CD4-positive, alpha-beta memory T cell (primary cell): ENCODE measurements at regions not wholly inside any gene's neighbourhood (a gene's known extent, or its start where the extent isn't known, plus 50 kb on each side); places are given as distances from the start of the nearest gene placed in this dataset.

Experiments
- CTCF ChIA-PET: fragments of 350-600 bp; sonication (Branson Sonifier 250); formaldehyde crosslinking; loops from one replicate; lab custom pipeline; 2021; ENCODE audit warnings: inconsistent platforms; ENCODE audit not compliant: partially characterized antibody; lab: Charles Lee
- POLR2A ChIA-PET: fragments of 350-600 bp; sonication (Branson Sonifier 250); formaldehyde crosslinking; loops from one replicate; lab custom pipeline; 2021; ENCODE audit not compliant: partially characterized antibody; lab: Charles Lee
- DNase-seq, 5 donors: peaks; one replicate each; pipeline versions ENCODE4 v3.0.0 to v3.0.0-alpha.2; 2020 to 2022; ENCODE audit warnings: mixed read lengths in 1 of 5
- H3K27ac ChIP-seq: one replicate; pipeline ENCODE4 v1.7.0; 2013; ENCODE audit warnings: low read depth, low read length
- H3K27me3 ChIP-seq: 2 replicates; pipeline ENCODE4 v1.7.0; 2013; ENCODE audit warnings: mild to moderate bottlenecking, low read length, moderate library complexity; ENCODE audit not compliant: insufficient read depth
- H3K36me3 ChIP-seq: 2 replicates; pipeline ENCODE4 v1.7.0; 2013; ENCODE audit warnings: mild to moderate bottlenecking, low read length, moderate library complexity; ENCODE audit not compliant: insufficient read depth
- H3K4me1 ChIP-seq: 2 replicates; pipeline ENCODE4 v1.7.0; 2013; ENCODE audit warnings: mild to moderate bottlenecking, low read length, moderate library complexity; ENCODE audit not compliant: insufficient read depth
- H3K4me3 ChIP-seq, 2 donors: one replicate each; pipeline ENCODE4 v1.7.0; 2013; ENCODE audit warnings: low read length in 2 of 2, mild to moderate bottlenecking in 1 of 2
- H3K9me3 ChIP-seq, 2 donors: one replicate each; pipeline ENCODE4 v1.7.0; 2013; ENCODE audit warnings: low read length in 2 of 2, control low read depth in 1 of 2; ENCODE audit not compliant: control insufficient read depth in 1 of 2
- H3K27ac Mint-ChIP-seq, 7 donors: one replicate each; pipeline ENCODE4 v1.8.0; 2020 to 2021; ENCODE audit warnings: mixed read lengths in 7 of 7, mild to moderate bottlenecking in 6 of 7, inconsistent platforms in 3 of 7, moderate library complexity in 3 of 7
- H3K27me3 Mint-ChIP-seq, 2 donors: one replicate each; pipeline ENCODE4 v1.8.0; 2020 to 2021; ENCODE audit warnings: mixed read lengths in 2 of 2
- H3K36me3 Mint-ChIP-seq, 2 donors: one replicate each; pipeline ENCODE4 v1.8.0; 2020 to 2021; ENCODE audit warnings: mixed read lengths in 2 of 2, inconsistent platforms in 1 of 2, mild to moderate bottlenecking in 1 of 2
- H3K4me1 Mint-ChIP-seq, 4 donors: one replicate each; pipeline ENCODE4 v1.8.0; 2020 to 2021; ENCODE audit warnings: mixed read lengths in 4 of 4, mild to moderate bottlenecking in 1 of 4
- H3K4me3 Mint-ChIP-seq, 8 donors: one replicate each; pipeline ENCODE4 v1.8.0; 2020 to 2021; ENCODE audit warnings: mixed read lengths in 8 of 8, mild to moderate bottlenecking in 7 of 8, moderate library complexity in 6 of 8, inconsistent platforms in 3 of 8
- H3K9me3 Mint-ChIP-seq, 8 donors: one replicate each; pipeline ENCODE4 v1.8.0; 2020 to 2021; ENCODE audit warnings: mixed read lengths in 8 of 8, mild to moderate bottlenecking in 5 of 8, inconsistent platforms in 3 of 8, moderate library complexity in 1 of 8
- intact Hi-C: fragments of 100-400 bp; cut with micrococcal nuclease; formaldehyde crosslinking; loops from one replicate; pipeline ENCODE4 v1.15.1; 2023

DNA sequence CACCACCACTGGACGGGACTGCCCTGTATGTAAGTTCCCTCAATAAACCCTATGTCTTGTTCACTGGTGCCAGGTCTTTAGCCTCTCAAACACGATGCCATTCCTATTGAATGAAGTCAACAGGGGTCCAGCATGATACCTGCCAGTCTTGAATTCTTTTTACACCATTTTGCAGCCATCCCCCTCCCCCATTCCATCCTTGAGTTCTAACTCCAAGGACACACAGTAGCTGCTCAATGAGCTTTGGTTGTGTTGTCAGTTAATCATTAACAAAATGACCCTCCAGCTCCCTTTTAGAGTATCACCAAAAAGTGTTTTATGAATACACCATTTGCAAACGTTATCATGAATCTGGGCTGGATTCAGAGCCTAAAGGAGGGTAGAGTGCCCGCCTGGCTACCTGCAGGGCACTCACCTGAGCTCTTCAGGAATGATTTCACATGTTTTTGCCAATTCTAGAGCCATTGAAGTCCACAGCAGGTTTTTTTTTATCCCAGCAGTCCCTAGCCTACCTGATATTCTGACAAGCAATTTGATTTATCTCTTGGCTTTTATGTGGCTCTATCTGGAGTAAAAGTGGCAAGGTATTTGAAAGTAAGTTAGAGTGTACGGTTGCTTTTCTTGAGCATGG lies 271.8 kb downstream of the SMARCA2 start:
- CTCF ChIA-PET = no interaction called here
- no peak overlapping the region for H3K27ac Mint-ChIP-seq
- H3K4me3 Mint-ChIP-seq = no peak overlapping the region
- DNase-seq = no peak
- intact Hi-C loops = loop anchor here (10.0 kb wide), 1 partner anchor 62 kb away; no protein-coding TSS in a partner anchor
- H3K4me1 Mint-ChIP-seq = no peaks in the 10 kb centered on the region
- Histone ChIP-seq H3K4me1 (no peaks in the 10 kb centered on the region), H3K4me3 (no peak overlapping the region), H3K9me3 (no peaks in the 10 kb centered on the region), H3K36me3 (no peaks in the 10 kb centered on the region), H3K27ac (no peak overlapping the region), H3K27me3 (no peaks in the 10 kb centered on the region)
- no peaks in the 10 kb centered on the region for H3K9me3 Mint-ChIP-seq
- H3K27me3 Mint-ChIP-seq = peaks cover 4 to 17% of the 10 kb centered on the region in 2 donors
- H3K36me3 Mint-ChIP-seq = no peaks in the 10 kb centered on the region
- POLR2A ChIA-PET = no interaction called here

DNA sequence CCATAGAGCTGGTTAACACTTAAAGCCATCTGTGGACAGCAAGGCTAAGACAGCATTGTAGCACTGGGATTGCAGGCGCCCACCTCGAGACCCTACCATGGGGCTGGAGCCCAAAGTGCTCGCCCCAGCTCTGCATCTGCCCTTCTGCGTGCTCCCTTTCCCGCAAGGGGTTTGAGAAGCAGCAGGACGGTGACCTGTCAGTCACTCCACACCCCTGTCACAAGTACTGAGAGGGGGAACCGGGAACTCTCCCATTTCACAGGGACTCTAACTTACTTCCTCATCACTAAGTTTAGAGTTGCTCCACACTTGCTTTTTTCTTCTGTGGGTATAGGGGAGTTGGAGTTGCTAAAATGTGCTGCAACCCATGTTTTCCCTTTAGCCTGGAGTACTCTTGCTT lies 273.2 kb downstream of the SMARCA2 start:
- H3K27ac Mint-ChIP-seq = no peak overlapping the region
- no peaks in the 10 kb centered on the region for H3K4me1 Mint-ChIP-seq
- Histone ChIP-seq H3K27me3 (no peaks in the 10 kb centered on the region), H3K9me3 (no peaks in the 10 kb centered on the region), H3K4me1 (no peaks in the 10 kb centered on the region), H3K27ac (no peak overlapping the region), H3K4me3 (no peak overlapping the region), H3K36me3 (no peaks in the 10 kb centered on the region)
- H3K36me3 Mint-ChIP-seq = no peaks in the 10 kb centered on the region
- no peaks in the 10 kb centered on the region for H3K9me3 Mint-ChIP-seq
- H3K4me3 Mint-ChIP-seq = no peak overlapping the region
- H3K27me3 Mint-ChIP-seq = peaks cover 8 to 17% of the 10 kb centered on the region in 2 donors
- intact Hi-C loops = loop anchor here (10.0 kb wide), 1 partner anchor 64 kb away; no protein-coding TSS in a partner anchor
- DNase-seq = no peak
- ChIA-PET POLR2A (no interaction called here), CTCF (no interaction called here)

DNA sequence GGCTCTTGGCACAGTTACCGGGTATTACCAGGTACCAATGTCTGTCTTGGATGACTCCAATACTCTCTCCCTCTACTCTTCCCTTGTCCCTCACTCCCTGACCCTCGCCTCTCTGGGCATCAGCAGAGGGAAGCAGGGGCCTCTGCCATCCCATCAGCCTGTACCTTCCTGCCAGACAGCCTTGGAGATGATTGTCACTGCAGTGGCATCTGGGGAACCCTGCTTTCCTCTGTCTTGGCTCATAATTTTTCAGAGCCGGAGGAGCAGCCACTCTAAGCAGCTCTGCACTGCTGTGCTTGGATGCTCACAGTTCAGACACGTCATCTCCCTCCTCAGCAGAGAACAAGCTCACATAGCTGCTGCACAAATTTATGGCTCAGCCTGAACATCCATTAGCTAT lies 274.1 kb downstream of the SMARCA2 start:
- Mint-ChIP-seq H3K36me3 (no peaks in the 10 kb centered on the region), H3K27ac (no peak overlapping the region), H3K9me3 (no peaks in the 10 kb centered on the region), H3K4me1 (no peaks in the 10 kb centered on the region), H3K4me3 (no peak overlapping the region), H3K27me3 (peaks cover 10 to 17% of the 10 kb centered on the region in 2 donors)
- H3K4me1 ChIP-seq = no peaks in the 10 kb centered on the region
- H3K4me3 ChIP-seq = no peak overlapping the region
- no peak overlapping the region for H3K27ac ChIP-seq
- no peaks in the 10 kb centered on the region for H3K27me3 ChIP-seq
- no peaks in the 10 kb centered on the region for H3K9me3 ChIP-seq
- POLR2A ChIA-PET = no interaction called here
- intact Hi-C loops = loop anchor here (10.0 kb wide), 1 partner anchor 64 kb away; no protein-coding TSS in a partner anchor
- CTCF ChIA-PET = no interaction called here
- H3K36me3 ChIP-seq = no peaks in the 10 kb centered on the region
- DNase-seq = no peak

DNA sequence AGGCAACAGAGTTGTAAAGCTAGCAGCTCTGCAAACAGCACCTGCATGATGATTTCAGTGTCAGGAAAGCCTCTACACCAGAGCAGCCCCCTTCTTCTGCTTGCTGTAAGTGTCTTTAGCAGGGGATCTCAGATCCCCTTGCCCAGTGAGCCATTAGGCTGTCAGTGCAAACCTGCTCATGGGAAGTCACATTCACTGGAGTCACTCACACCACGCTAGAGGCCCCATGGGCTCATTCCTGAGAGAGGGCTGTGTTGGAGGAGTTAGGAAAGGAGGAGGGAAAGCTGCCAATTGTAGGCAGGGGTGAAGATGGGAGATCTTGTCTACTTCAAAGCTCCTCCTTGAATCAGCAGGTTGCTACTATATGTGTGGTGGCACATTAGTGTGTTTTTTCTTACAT lies 275.2 kb downstream of the SMARCA2 start:
- no peak overlapping the region for H3K4me3 Mint-ChIP-seq
- no peaks in the 10 kb centered on the region for H3K9me3 ChIP-seq
- no peaks in the 10 kb centered on the region for H3K27me3 ChIP-seq
- intact Hi-C loops = loop anchor here (10.0 kb wide), 1 partner anchor 46 kb away; no protein-coding TSS in a partner anchor
- H3K27ac Mint-ChIP-seq = no peak overlapping the region
- POLR2A ChIA-PET = no interaction called here
- no peak overlapping the region for H3K4me3 ChIP-seq
- no peak for DNase-seq
- no peaks in the 10 kb centered on the region for H3K36me3 Mint-ChIP-seq
- H3K27ac ChIP-seq = no peak overlapping the region
- H3K27me3 Mint-ChIP-seq = peaks cover 10 to 17% of the 10 kb centered on the region in 2 donors
- CTCF ChIA-PET = no interaction called here
- H3K9me3 Mint-ChIP-seq = no peaks in the 10 kb centered on the region
- no peaks in the 10 kb centered on the region for H3K4me1 ChIP-seq
- H3K4me1 Mint-ChIP-seq = no peaks in the 10 kb centered on the region
- no peaks in the 10 kb centered on the region for H3K36me3 ChIP-seq

DNA sequence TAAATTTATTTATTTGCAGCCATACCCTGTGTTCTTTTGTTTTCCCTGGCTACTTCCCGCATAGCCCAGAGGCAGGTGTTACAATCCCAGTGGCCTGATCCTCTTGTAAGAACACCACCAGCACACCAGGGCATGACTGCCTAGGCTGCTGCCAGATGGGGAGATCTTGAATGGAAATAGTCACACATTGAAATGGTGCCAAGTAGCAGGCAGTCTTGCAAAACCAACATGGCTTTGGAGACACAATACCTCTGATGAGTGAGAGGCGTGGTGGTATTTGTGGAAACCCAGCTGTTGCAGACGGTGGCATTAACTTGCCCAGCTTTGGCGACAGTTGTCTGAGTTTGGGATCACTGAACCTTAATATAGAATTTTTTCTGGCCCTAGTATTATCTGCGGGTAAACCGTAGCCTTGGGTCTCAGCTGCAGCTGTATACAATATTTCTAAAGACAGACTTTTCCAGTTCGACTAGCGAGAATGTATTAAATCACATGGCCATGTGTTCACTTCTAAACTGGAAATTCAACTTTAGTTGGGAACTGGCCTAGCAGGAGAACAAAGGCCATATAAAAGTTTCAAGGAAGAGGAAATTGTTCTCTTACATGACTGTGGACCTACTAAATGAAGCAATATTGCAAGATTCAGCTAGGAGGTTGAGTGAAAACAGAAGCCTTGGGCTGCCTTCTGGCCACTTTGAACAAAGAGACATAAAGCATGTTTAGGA lies 277.0 kb downstream of the SMARCA2 start:
- H3K9me3 ChIP-seq = no peaks in the 10 kb centered on the region
- H3K4me1 ChIP-seq = no peaks in the 10 kb centered on the region
- intact Hi-C loops = loop anchor here (10.0 kb wide), 1 partner anchor 47 kb away; no protein-coding TSS in a partner anchor
- Mint-ChIP-seq H3K9me3 (peaks cover 0 to 2% (median 0%) of the 10 kb centered on the region in 8 donors), H3K27ac (no peak overlapping the region), H3K4me1 (no peaks in the 10 kb centered on the region), H3K36me3 (no peaks in the 10 kb centered on the region), H3K4me3 (no peak overlapping the region), H3K27me3 (peaks cover 12 to 19% of the 10 kb centered on the region in 2 donors)
- no peak overlapping the region for H3K27ac ChIP-seq
- DNase-seq = no peak
- CTCF ChIA-PET = interaction anchor here (1.1 kb wide), 1 partner anchor 9 kb away, joined by 3 read pairs; no protein-coding TSS in a partner anchor
- POLR2A ChIA-PET = no interaction called here
- H3K27me3 ChIP-seq = no peaks in the 10 kb centered on the region
- no peak overlapping the region for H3K4me3 ChIP-seq
- H3K36me3 ChIP-seq = no peaks in the 10 kb centered on the region

DNA sequence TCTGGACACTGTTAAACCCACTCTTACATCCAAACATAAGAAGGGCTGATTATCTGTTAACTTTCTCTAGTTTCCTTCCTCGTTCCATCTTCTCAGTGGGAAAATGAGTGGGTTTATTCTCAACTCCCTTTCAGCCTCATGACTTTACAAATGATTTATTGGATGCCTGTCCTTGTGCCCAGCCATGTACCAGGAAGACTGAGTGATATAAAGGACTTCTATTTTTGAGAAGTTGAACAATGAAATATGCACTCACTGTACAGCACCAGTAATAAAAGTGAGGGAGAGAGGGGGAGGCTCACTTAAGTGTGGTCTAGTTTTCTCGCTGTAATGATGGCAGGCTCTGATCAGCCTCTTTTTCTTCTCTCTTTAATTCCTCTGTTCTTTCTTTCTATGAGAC lies 277.6 kb downstream of the SMARCA2 start:
- H3K27ac ChIP-seq = no peak overlapping the region
- DNase-seq = no peak
- POLR2A ChIA-PET = no interaction called here
- H3K4me3 ChIP-seq = no peak overlapping the region
- Mint-ChIP-seq H3K27me3 (peaks cover 12 to 19% of the 10 kb centered on the region in 2 donors), H3K4me3 (no peak overlapping the region), H3K4me1 (no peaks in the 10 kb centered on the region), H3K9me3 (peaks cover 0 to 2% (median 0%) of the 10 kb centered on the region in 8 donors), H3K36me3 (no peaks in the 10 kb centered on the region), H3K27ac (no peak overlapping the region)
- no peaks in the 10 kb centered on the region for H3K4me1 ChIP-seq
- no peaks in the 10 kb centered on the region for H3K27me3 ChIP-seq
- H3K36me3 ChIP-seq = no peaks in the 10 kb centered on the region
- CTCF ChIA-PET = no interaction called here
- H3K9me3 ChIP-seq = no peaks in the 10 kb centered on the region
- intact Hi-C loops = loop anchor here (10.0 kb wide), 1 partner anchor 48 kb away; no protein-coding TSS in a partner anchor

DNA sequence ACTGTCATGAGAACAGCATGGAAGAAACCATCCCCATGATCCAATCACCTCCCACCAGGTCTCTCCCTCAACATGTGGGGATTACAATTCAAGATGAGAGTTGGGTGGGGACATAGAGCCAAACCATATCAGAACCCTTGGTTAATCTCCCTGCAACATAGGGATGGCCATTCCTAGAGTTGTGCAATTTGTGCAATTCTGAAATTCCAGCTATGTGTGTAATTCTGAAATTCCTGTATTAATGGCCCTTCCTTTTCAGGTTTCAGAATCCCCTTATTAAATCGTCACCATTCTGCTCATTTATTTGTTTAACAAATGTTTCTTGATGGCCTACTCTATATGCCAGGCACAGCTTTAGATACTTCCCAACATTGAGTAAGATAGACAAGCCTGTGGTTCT lies 282.6 kb downstream of the SMARCA2 start:
- peaks cover 0 to 3% (median 0%) of the 10 kb centered on the region in 8 donors for H3K9me3 Mint-ChIP-seq
- H3K27me3 Mint-ChIP-seq = peaks cover 4 to 11% of the 10 kb centered on the region in 2 donors
- H3K4me3 Mint-ChIP-seq = no peak overlapping the region
- ChIA-PET POLR2A (no interaction called here), CTCF (no interaction called here)
- H3K36me3 Mint-ChIP-seq = no peaks in the 10 kb centered on the region
- no peaks in the 10 kb centered on the region for H3K4me1 Mint-ChIP-seq
- no peaks in the 10 kb centered on the region for H3K36me3 ChIP-seq
- no peak for DNase-seq
- H3K4me3 ChIP-seq = no peak overlapping the region
- no peak overlapping the region for H3K27ac ChIP-seq
- H3K9me3 ChIP-seq = no peaks in the 10 kb centered on the region
- no peaks in the 10 kb centered on the region for H3K4me1 ChIP-seq
- H3K27ac Mint-ChIP-seq = no peak overlapping the region
- intact Hi-C loops = loop anchor here (10.0 kb wide), 1 partner anchor 53 kb away; no protein-coding TSS in a partner anchor
- no peaks in the 10 kb centered on the region for H3K27me3 ChIP-seq
